SH-SY5Y (cell line): ENCODE measurements at regions not wholly inside any gene's neighbourhood (a gene's known extent, or its start where the extent isn't known, plus 50 kb on each side); places are given as distances from the start of the nearest gene placed in this dataset.

Experiments
- GATA2 ChIP-seq: IDR thresholded peaks from 2 replicates; pipeline ENCODE4 v1.6.1; 2011; ENCODE audit warnings: mild to moderate bottlenecking, low read depth, low read length
- GATA3 ChIP-seq: IDR thresholded peaks from 2 replicates; pipeline ENCODE4 v1.6.1; 2011; ENCODE audit warnings: low read depth, mild to moderate bottlenecking, low read length, moderate library complexity

GRCh38 chr12:38175538-38175937, 141.0 kb upstream of the ALG10B start:
- TF ChIP-seq GATA2, result no peak
- no peak for TF ChIP-seq GATA3
